ENCODE measurements at regions not wholly inside any gene's neighbourhood (a gene's known extent, or its start where the extent isn't known, plus 50 kb on each side); places are given as distances from the start of the nearest gene placed in this dataset.

DNA sequence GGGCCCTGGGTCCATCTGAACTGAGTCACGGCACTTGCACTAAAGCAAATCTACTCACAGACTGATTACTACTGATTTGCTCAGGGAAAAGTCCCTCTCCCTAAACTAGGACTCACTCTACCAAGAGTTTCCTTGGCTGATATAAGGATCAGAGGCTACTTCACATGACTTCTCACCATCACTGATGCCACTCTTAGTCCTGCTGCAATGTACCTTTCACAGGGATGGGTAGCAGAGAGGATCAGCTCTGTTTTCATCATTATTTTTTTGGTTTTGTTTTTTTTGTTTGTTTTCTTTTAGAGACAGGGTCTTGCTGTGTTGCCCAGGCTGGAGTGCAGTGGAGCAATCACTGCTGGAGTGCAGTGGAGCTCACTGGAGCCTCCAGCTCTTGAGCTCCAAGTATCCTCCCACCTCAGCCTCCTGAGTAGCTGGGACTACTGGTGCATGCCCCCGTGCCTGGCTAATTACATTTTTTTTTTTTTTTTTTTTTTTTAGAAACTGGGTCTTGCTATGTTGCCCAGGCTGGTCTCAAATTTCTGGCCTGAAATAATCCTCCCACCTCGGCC, 200.6 kb downstream of the JCAD start:
- DNase-seq (ENCODE audit: low spot score) (no peak), ATAC-seq (ENCODE audit: low FRiP score) (no peak)
- TF ChIP-seq, protein P1, sequence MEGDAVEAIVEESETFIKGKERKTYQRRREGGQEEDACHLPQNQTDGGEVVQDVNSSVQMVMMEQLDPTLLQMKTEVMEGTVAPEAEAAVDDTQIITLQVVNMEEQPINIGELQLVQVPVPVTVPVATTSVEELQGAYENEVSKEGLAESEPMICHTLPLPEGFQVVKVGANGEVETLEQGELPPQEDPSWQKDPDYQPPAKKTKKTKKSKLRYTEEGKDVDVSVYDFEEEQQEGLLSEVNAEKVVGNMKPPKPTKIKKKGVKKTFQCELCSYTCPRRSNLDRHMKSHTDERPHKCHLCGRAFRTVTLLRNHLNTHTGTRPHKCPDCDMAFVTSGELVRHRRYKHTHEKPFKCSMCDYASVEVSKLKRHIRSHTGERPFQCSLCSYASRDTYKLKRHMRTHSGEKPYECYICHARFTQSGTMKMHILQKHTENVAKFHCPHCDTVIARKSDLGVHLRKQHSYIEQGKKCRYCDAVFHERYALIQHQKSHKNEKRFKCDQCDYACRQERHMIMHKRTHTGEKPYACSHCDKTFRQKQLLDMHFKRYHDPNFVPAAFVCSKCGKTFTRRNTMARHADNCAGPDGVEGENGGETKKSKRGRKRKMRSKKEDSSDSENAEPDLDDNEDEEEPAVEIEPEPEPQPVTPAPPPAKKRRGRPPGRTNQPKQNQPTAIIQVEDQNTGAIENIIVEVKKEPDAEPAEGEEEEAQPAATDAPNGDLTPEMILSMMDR (IDR thresholded peaks at IDR 0.05) = no peak

DNA sequence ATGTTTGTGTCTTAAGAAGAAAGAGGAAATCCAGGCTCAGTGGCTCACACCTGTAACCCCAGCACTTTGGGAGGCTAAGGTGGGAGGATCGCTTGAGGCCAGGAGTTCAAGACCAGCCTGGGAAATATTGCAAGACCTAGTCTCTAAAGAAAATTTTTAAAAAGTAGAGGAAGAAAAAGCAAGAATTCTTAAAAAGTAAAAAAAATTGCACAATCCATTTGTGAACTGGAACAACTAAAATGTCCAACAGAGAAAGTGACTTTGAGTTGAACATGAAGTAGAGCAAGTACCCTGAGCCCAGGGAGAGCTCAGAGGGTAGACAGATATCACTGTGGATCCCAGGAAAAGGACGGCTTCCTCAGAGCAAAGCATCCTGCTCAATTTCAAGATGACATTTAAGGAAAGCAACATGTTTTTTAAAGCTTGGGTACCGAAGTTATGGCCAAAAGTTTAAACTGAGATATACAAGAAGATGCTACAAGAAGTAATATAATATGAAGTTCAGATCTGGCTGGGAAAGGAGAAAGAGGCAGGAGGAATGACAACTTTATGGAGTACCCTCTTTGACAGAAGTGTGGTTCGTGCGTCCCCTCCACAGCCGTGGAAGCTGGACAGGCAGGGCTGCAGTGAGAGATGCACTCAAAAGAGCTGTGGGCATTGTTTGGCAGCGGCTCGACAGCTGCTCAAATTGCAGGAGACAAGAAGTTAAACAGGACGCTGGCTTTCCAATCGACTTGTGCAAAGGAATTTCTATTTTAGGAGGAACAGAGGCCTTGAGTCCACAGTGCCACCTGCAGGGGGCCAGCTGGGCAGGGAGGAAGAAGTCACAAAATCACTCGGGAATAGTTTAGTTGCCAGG, 201.3 kb downstream of the JCAD start:
- no peak for DNase-seq (ENCODE audit: low spot score)
- no peak for ATAC-seq (ENCODE audit: low FRiP score)
- TF ChIP-seq, protein P1 (IDR thresholded peaks at IDR 0.05) = no peak

DNA sequence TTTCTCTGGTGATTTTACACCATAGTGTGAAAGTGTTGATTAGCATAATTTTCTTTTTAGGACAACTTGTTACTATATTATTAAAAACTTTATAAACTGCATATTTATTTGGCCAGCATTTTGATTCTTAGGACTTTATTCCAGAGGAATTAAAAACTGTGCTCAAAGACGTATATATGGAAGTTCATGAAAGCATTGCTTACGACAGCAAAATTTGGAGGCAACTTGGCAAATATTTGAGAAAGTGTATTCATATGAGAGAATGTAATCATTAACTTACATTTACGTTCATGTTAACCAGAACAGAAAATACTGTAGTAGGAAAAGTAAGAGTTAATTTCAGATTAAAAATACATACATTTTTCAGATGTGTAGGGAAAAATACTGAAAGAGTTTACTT, 203.1 kb downstream of the JCAD start:
- DNase-seq (ENCODE audit: low spot score) (no peak), ATAC-seq (ENCODE audit: low FRiP score) (no peak)
- TF ChIP-seq, protein P1 (IDR thresholded peaks at IDR 0.05) = no peak

DNA sequence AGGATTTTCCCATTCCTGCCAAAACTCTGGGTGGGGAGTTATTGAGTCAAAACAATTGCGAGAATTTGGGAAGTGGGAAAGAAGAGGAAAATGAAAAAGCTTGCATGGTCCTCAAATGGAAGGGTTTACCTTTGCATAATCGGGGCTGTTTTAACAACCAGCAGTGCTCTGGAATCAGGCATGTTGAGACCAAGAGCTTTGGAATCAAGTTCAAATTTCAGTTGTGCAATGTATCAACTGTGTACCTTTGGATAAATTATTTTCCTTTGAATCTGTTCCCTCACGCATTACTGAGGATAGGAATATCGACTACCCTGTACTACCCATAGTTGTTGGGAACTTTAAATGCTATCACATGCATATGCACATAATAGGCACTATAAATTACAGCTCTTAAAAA, 205.5 kb downstream of the JCAD start:
- DNase-seq (ENCODE audit: low spot score) (no peak), ATAC-seq (ENCODE audit: low FRiP score) (no peak)
- TF ChIP-seq, protein P1 (IDR thresholded peaks at IDR 0.05) = no peak

DNA sequence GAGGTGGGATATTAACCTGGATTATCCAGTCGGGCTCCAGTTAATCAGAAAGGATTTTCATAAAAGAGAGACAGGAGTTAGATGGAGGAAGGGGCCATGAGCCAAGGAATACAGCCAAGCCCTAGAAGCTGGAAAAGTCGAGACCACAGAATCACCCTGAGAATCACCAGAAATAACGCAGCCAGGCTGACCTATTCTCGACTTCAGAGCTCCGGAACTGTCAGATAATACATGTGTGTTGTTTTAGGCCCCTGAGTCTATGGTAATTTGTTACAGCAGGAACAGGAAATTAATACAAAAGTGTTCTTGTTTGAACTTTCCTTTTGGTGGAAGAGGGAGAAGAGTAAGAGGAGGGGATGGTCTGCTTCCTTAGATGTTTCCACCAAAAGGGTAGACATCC, 208.1 kb downstream of the JCAD start:
- ATAC-seq (ENCODE audit: low FRiP score) = no peak
- TF ChIP-seq, protein P1 (IDR thresholded peaks at IDR 0.05) = no peak
- DNase-seq (ENCODE audit: low spot score) = no peak

DNA sequence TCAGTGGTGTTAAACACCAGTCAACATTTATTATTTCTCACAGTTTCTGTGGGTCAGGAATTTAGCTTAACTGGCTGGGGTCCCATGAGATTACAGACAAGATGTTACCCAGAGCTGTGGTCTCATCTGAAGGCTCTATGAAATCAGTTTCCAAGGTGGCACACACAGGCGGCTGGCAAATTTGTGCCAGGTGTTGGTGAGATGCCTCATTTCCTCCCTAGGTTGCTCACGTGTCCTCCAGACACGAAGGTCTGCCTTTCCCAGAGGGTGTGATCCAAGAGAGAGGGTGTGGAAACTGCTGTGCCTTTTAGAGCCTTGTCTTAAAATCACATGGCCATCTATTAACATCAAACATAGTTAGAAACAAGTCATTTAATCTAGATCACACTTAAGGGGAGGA, 209.0 kb downstream of the JCAD start:
- DNase-seq (ENCODE audit: low spot score) = no peak
- TF ChIP-seq, protein P1 (IDR thresholded peaks at IDR 0.05) = no peak
- no peak for ATAC-seq (ENCODE audit: low FRiP score)

DNA sequence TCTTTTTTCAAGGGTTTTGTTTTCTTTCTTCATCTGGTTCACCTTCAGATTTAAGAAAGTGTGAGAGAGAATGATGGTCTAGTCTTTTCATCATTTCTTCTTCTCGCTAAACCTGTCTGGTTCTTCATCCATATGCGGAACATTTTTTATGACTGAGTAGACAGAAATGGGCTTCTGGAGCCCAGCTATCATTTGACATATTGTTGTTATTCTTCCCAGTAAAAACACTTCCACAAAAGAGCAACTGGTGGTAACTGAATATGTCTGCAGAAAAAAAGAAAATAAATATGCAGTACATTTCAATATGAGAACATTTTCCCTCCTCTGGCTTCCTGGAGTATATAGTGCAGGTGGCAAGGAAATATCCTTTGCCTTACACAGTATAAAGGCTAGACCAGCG, 209.5 kb downstream of the JCAD start:
- DNase-seq (ENCODE audit: low spot score) (no peak), ATAC-seq (ENCODE audit: low FRiP score) (no peak)
- TF ChIP-seq, protein P1 (IDR thresholded peaks at IDR 0.05) = no peak
